ENCODE measurements at regions not wholly inside any gene's neighbourhood (a gene's known extent, or its start where the extent isn't known, plus 50 kb on each side); places are given as distances from the start of the nearest gene placed in this dataset.

DNA sequence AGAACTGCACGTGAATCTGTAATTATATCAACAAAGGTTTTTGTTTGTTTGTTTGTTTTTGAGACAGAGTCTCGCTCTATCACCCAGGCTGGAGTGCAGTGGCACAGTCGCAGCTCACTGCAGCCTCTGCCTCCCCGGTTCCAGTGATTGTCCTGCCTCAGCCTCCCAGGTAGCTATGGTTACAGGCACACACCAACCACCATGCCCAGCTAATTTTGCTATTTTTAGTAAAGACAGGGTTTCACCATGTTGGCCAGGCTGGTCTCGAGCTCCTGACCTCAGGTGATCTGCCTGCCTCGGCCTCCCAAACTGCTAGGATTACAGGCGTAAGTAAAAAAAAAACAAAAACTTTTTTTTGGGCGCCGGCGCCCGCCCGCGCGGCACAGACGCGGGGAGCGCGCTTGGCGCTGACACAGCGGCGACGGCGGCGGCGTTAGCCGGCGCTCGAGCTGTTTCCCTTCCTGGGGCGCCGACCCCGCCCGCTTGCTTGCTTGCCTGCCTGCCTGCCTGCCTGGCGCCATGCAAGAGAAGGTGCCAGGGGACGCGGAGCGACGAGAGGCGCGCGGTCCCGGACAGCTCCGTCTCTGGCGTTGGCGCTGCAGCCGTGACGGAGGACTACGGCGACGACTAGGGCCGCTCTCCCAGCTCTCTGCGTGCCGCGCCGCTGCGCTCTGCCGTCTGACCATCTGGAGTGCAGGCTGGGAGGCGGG, 171.4 kb upstream of the NUPR2 start:
- CTCF ChIA-PET: no interaction called here
- Mint-ChIP-seq H3K4me1 (ENCODE audit: low read depth, unreplicated experiment) (no peaks in the 10 kb centered on the region), H3K4me3 (ENCODE audit: low read depth, unreplicated experiment) (no peak overlapping the region), H3K27me3 (ENCODE audit: unreplicated experiment) (no peaks in the 10 kb centered on the region), H3K9me3 (ENCODE audit: low read depth, unreplicated experiment) (peaks cover 32% of the 10 kb centered on the region), H3K36me3 (ENCODE audit: insufficient read depth, unreplicated experiment) (no peaks in the 10 kb centered on the region), H3K27ac (ENCODE audit: unreplicated experiment) (no peak overlapping the region)
- BruUV-seq (replicated peaks): no TSS peak
- DNase-seq: no peak
- no peak for TF ChIP-seq CTCF (IDR thresholded peaks at IDR 0.05; ENCODE audit: unreplicated experiment)
- intact Hi-C loops (cut with micrococcal nuclease; ENCODE audit: unreplicated experiment): no loop called here

DNA sequence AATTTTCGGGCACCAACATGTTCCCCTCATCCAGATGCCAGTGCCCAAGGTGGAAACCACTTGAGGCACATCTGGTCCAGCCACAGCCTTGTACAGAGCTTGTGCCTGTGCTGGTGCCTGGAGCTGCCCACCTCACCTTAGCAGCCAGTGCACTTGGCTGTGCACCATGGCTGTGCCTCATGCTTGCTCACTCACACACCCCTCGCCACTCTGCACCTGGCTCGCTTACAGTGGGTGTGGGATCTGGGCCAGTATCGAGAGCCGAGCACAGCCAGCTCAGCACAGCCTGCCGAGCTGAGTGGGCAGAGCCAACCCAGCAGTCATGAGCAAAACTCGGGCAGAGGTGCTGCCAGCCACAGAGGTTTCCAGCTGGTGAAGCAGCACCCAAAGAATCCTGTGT, 139.9 kb upstream of the NUPR2 start:
- Mint-ChIP-seq H3K36me3 (ENCODE audit: insufficient read depth, unreplicated experiment) (no peaks in the 10 kb centered on the region), H3K4me1 (ENCODE audit: low read depth, unreplicated experiment) (no peaks in the 10 kb centered on the region), H3K27ac (ENCODE audit: unreplicated experiment) (no peak overlapping the region), H3K9me3 (ENCODE audit: low read depth, unreplicated experiment) (peaks cover 17% of the 10 kb centered on the region), H3K27me3 (ENCODE audit: unreplicated experiment) (no peaks in the 10 kb centered on the region), H3K4me3 (ENCODE audit: low read depth, unreplicated experiment) (no peak overlapping the region)
- intact Hi-C loops (cut with micrococcal nuclease; ENCODE audit: unreplicated experiment): no loop called here
- no peak for DNase-seq
- TF ChIP-seq CTCF (IDR thresholded peaks at IDR 0.05; ENCODE audit: unreplicated experiment): no peak
- no TSS peak for BruUV-seq (replicated peaks)
- CTCF ChIA-PET: no interaction called here

- H3K4me3 Mint-ChIP-seq (ENCODE audit: low read depth, unreplicated experiment): no peak overlapping the region
- CTCF ChIA-PET: no interaction called here
- no peak for DNase-seq
- peaks cover 24% of the 10 kb centered on the region for H3K9me3 Mint-ChIP-seq (ENCODE audit: low read depth, unreplicated experiment)
- no peak for TF ChIP-seq CTCF (IDR thresholded peaks at IDR 0.05; ENCODE audit: unreplicated experiment)
- no peak overlapping the region for H3K27ac Mint-ChIP-seq (ENCODE audit: unreplicated experiment)
- no peaks in the 10 kb centered on the region for H3K36me3 Mint-ChIP-seq (ENCODE audit: insufficient read depth, unreplicated experiment)
- BruUV-seq (replicated peaks): no TSS peak
- H3K27me3 Mint-ChIP-seq (ENCODE audit: unreplicated experiment): no peaks in the 10 kb centered on the region
- H3K4me1 Mint-ChIP-seq (ENCODE audit: low read depth, unreplicated experiment): no peaks in the 10 kb centered on the region
- intact Hi-C loops (cut with micrococcal nuclease; ENCODE audit: unreplicated experiment): no loop called here
These were observed 133.9 kb upstream of the NUPR2 start for GRCh38 chr7:56250135-56250534.

DNA sequence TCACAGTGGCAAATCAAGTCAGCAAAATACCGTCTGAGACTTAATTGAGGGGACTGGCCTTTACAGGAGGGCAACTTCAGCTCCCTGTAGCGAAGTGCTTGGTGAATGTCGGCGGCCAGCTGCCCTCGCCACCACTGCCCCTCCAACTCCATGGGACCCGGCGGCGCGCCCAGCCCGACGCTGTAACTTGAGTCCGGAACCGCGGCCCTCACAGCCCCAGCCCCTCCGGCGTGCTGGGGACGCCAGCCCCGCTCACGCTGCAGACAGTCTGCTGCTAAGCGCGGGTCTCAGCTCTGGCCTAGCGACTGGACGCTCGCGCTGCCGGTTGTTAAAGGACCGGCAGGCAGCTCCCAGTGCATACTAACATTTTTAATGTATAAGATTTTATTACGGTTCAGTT, 113.4 kb upstream of the NUPR2 start:
- CTCF ChIA-PET: no interaction called here
- H3K9me3 Mint-ChIP-seq (ENCODE audit: low read depth, unreplicated experiment): peaks cover 20% of the 10 kb centered on the region
- no TSS peak for BruUV-seq (replicated peaks)

More for the DNA sequence above, 113.4 kb upstream of the NUPR2 start:
- TF ChIP-seq CTCF (IDR thresholded peaks at IDR 0.05; ENCODE audit: unreplicated experiment): no peak
- Mint-ChIP-seq H3K27ac (ENCODE audit: unreplicated experiment) (no peak overlapping the region), H3K4me3 (ENCODE audit: low read depth, unreplicated experiment) (no peak overlapping the region), H3K27me3 (ENCODE audit: unreplicated experiment) (no peaks in the 10 kb centered on the region), H3K4me1 (ENCODE audit: low read depth, unreplicated experiment) (no peaks in the 10 kb centered on the region), H3K36me3 (ENCODE audit: insufficient read depth, unreplicated experiment) (no peaks in the 10 kb centered on the region)
- intact Hi-C loops (cut with micrococcal nuclease; ENCODE audit: unreplicated experiment): no loop called here
- DNase-seq: no peak
